Activated naive CD8-positive, alpha-beta T cell treated with anti-CD3 and anti-CD28 coated beads for 36 hours (primary cell): ENCODE measurements at regions not wholly inside any gene's neighbourhood (a gene's known extent, or its start where the extent isn't known, plus 50 kb on each side); places are given as distances from the start of the nearest gene placed in this dataset.
A peak's percentile ranks its signal among the peaks of the same experiment; 100 is the strongest.

Source experiments
- DNase-seq: peaks from one replicate; pipeline ENCODE4 v3.0.0; 2021
- H3K27ac Mint-ChIP-seq: one replicate; pipeline ENCODE4 v1.8.0; 2022; ENCODE audit warnings: mild to moderate bottlenecking, moderate library complexity, mixed read lengths
- H3K27me3 Mint-ChIP-seq: one replicate; pipeline ENCODE4 v1.8.0; 2022; ENCODE audit warnings: mild to moderate bottlenecking, mixed read lengths
- H3K36me3 Mint-ChIP-seq: one replicate; pipeline ENCODE4 v1.8.0; 2021; ENCODE audit warnings: mild to moderate bottlenecking, mixed read lengths
- H3K4me1 Mint-ChIP-seq: one replicate; pipeline ENCODE4 v1.8.0; 2021; ENCODE audit warnings: mixed read lengths
- H3K4me3 Mint-ChIP-seq: one replicate; pipeline ENCODE4 v1.8.0; 2022; ENCODE audit warnings: mild to moderate bottlenecking, moderate library complexity, mixed read lengths
- H3K9me3 Mint-ChIP-seq: one replicate; pipeline ENCODE4 v1.8.0; 2022; ENCODE audit warnings: mixed read lengths

DNA sequence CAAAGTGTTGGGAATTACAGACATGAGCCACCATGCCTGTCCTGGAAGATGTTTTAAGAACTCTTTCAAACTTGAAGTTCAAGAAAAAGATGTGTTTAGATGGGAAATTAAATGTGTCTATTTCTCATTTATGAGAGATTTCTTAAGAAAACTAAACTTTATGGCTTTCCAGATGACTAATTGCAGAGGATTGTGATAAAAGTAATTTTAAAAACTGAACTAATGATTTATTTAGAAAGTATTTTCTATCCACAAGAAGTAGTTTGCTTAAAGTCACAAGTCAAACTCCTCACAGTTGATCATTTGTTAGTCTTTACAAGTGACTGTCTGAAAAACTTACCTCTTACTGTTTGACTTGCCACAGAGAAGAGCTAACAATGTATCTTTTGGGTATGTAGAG lies 89.6 kb upstream of the SPRY2 start:
- Mint-ChIP-seq H3K4me3 (no peak overlapping the region), H3K27ac (no peak overlapping the region), H3K4me1 (no peaks in the 10 kb centered on the region), H3K27me3 (no peaks in the 10 kb centered on the region), H3K36me3 (no peaks in the 10 kb centered on the region), H3K9me3 (no peaks in the 10 kb centered on the region)
- no peak for DNase-seq

GRCh38 chr13:80428349-80429096 lies 87.6 kb upstream of the SPRY2 start:
- Mint-ChIP-seq H3K9me3 (peaks cover 2% of the 10 kb centered on the region), H3K27me3 (peaks cover under 1% of the 10 kb centered on the region), H3K4me3 (no peak overlapping the region), H3K36me3 (peaks cover 1% of the 10 kb centered on the region), H3K4me1 (no peaks in the 10 kb centered on the region), H3K27ac (no peak overlapping the region)
- no peak for DNase-seq

DNA sequence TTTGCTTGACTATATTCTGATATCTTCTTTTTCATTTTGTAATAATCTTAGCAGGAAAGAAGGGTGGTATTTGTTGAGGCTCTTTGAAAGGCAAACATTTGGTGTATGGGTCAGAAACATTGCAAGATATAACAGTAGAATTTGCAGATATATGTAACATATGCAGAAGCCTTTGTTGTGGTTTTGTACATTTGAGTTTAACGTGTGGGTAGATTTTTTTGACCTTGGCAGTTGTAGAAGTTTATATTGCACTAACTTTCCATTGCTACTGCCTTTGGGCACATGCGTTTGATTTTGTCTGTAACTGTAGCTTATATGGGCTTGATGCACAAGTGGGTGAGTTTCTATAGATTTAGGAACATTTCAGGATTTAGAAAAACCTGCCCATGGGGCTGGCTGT lies 78.5 kb upstream of the SPRY2 start:
- no peak overlapping the region for H3K4me3 Mint-ChIP-seq
- no peaks in the 10 kb centered on the region for H3K4me1 Mint-ChIP-seq
- no peak for DNase-seq
- H3K27me3 Mint-ChIP-seq: peaks cover 3% of the 10 kb centered on the region
- no peaks in the 10 kb centered on the region for H3K36me3 Mint-ChIP-seq
- no peak overlapping the region for H3K27ac Mint-ChIP-seq
- H3K9me3 Mint-ChIP-seq: peaks cover 3% of the 10 kb centered on the region

GRCh38 chr13:80413611-80414010 lies 72.7 kb upstream of the SPRY2 start:
- Mint-ChIP-seq H3K4me1 (no peaks in the 10 kb centered on the region), H3K27me3 (no peaks in the 10 kb centered on the region), H3K9me3 (no peaks in the 10 kb centered on the region), H3K36me3 (no peaks in the 10 kb centered on the region), H3K4me3 (no peak overlapping the region), H3K27ac (no peak overlapping the region)
- no peak for DNase-seq

DNA sequence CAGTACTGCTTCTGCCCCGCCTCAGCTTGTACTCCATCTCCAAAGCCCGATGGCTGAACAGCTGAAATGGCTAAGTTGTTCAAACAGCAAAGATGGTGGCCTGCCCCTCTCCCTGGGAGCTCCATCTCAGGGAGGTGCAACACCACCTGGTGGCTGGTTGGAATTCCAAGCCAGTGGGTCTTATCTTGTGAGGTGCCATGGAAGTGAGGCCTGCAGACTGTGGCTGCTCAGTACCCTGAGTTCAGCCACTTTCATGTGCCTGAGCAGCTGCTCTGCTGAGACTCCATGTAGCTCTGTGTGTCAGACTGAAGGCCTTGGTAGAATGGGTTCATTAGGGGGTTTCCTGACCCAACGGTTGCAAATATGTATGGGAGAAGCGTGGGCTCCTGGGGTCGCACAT lies 67.3 kb upstream of the SPRY2 start:
- Mint-ChIP-seq H3K27me3 (no peaks in the 10 kb centered on the region), H3K27ac (no peak overlapping the region)
- no peak for DNase-seq

GRCh38 chr13:80400865-80401426 lies 60.0 kb upstream of the SPRY2 start:
- DNase-seq: no peak
- H3K9me3 Mint-ChIP-seq: peaks cover 13% of the 10 kb centered on the region
- no peaks in the 10 kb centered on the region for H3K27me3 Mint-ChIP-seq
- no peak overlapping the region for H3K4me3 Mint-ChIP-seq
- peaks cover 19% of the 10 kb centered on the region for H3K4me1 Mint-ChIP-seq
- H3K27ac Mint-ChIP-seq: no peak overlapping the region
- no peaks in the 10 kb centered on the region for H3K36me3 Mint-ChIP-seq

More for the DNA sequence above, 67.3 kb upstream of the SPRY2 start:
- Mint-ChIP-seq H3K36me3 (no peaks in the 10 kb centered on the region), H3K9me3 (peaks cover 13% of the 10 kb centered on the region), H3K4me1 (no peaks in the 10 kb centered on the region), H3K4me3 (no peak overlapping the region)

GRCh38 chr13:80400164-80400864 lies 59.4 kb upstream of the SPRY2 start:
- H3K27me3 Mint-ChIP-seq: no peaks in the 10 kb centered on the region
- H3K4me3 Mint-ChIP-seq: no peak overlapping the region
- no peaks in the 10 kb centered on the region for H3K36me3 Mint-ChIP-seq
- H3K27ac Mint-ChIP-seq: peak overlapping the region; percentile 49
- DNase-seq: no peak
- peaks cover 13% of the 10 kb centered on the region for H3K9me3 Mint-ChIP-seq
- peaks cover 19% of the 10 kb centered on the region for H3K4me1 Mint-ChIP-seq

- no peaks in the 10 kb centered on the region for H3K36me3 Mint-ChIP-seq
- peaks cover 9% of the 10 kb centered on the region for H3K9me3 Mint-ChIP-seq
- no peak overlapping the region for H3K4me3 Mint-ChIP-seq
- H3K4me1 Mint-ChIP-seq: peaks cover 19% of the 10 kb centered on the region
- H3K27me3 Mint-ChIP-seq: no peaks in the 10 kb centered on the region
- peak overlapping the region; percentile 49 for H3K27ac Mint-ChIP-seq
- DNase-seq: no peak
Observed at GRCh38 chr13:80399340-80400163, 58.6 kb upstream of the SPRY2 start.
